GM18868 (cell line): ENCODE measurements at regions not wholly inside any gene's neighbourhood (a gene's known extent, or its start where the extent isn't known, plus 50 kb on each side); places are given as distances from the start of the nearest gene placed in this dataset.

ENCODE experiments used
- ATAC-seq: cut with Tn5 transposase; IDR thresholded peaks from one replicate; pipeline ENCODE4 v1.9.1; 2021; ENCODE audit warnings: mild to moderate bottlenecking, moderate library complexity; ENCODE audit not compliant: unreplicated experiment

- ATAC-seq: no peak
Measured at GRCh38 chr3:139737682-139738361, 60.0 kb upstream of the NMNAT3 start.

- no peak for ATAC-seq
Measured at GRCh38 chr3:139735191-139735590, 57.4 kb upstream of the NMNAT3 start.

GRCh38 chr3:139732729-139733128 is 55.0 kb upstream of the NMNAT3 start:
- ATAC-seq: no peak

- ATAC-seq: no peak
Measured at GRCh38 chr3:139729300-139729699, 51.5 kb upstream of the NMNAT3 start.

GRCh38 chr3:139728414-139728813 is 50.6 kb upstream of the NMNAT3 start:
- no peak for ATAC-seq
